H1 (cell line): ENCODE measurements at regions not wholly inside any gene's neighbourhood (a gene's known extent, or its start where the extent isn't known, plus 50 kb on each side); places are given as distances from the start of the nearest gene placed in this dataset.

ENCODE experiments used
- KDM1A ChIP-seq: fragments of 200-600, 300-600 bp; sonication (generic); IDR thresholded peaks from 2 replicates; pipeline ENCODE4 v1.7.1; 2016; ENCODE audit warnings: mild to moderate bottlenecking, low read length, borderline replicate concordance
- POLR2AphosphoS5 ChIP-seq: IDR thresholded peaks from 2 replicates; pipeline ENCODE4 v1.6.1; 2011; ENCODE audit warnings: low read depth, low read length
- SAP30 ChIP-seq: fragments of 300-600 bp; sonication (generic); IDR thresholded peaks from 2 replicates; pipeline ENCODE4 v1.7.1; 2012; ENCODE audit warnings: low read length, moderate library complexity, mild to moderate bottlenecking, inconsistent platforms; ENCODE audit not compliant: insufficient read depth, insufficient replicate concordance
- TAF1 ChIP-seq: IDR thresholded peaks from 2 replicates; pipeline ENCODE4 v1.6.1; 2011; ENCODE audit warnings: mild to moderate bottlenecking, low read depth, low read length

DNA sequence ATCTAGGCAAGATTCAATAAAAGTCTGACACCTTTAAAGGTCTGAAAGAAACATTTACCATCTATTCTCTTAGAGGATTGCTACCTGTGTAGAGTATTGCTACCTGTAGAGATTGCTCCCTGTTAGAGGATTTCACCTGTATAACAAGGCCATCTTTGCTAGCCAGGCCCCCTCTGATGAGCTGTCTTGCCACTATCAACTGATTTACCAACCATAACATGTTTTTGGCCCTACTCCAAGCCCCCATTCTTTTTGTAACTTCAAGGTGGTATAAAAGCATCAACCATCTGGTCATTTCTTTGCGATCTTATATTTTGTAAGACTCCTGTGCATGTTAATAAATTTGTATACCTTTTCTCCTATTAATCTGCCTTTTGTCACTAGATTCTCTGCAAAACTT lies 424.7 kb upstream of the CAMK1G start (continued):
- no peak for TF ChIP-seq TAF1
- no peak for TF ChIP-seq KDM1A
- TF ChIP-seq SAP30: no peak
- no peak for TF ChIP-seq POLR2AphosphoS5
